Small intestine (tissue), 7 donors: ENCODE measurements at regions not wholly inside any gene's neighbourhood (a gene's known extent, or its start where the extent isn't known, plus 50 kb on each side); places are given as distances from the start of the nearest gene placed in this dataset.

Experiments used
- DNase-seq, 2 donors: peaks; one replicate each; pipeline versions ENCODE4 v3.0.0 to v3.0.0-alpha.2; 2013
- FAIRE-seq: peaks from 2 replicates; lab custom pipeline; 2012; peaks lifted over from hg19 to GRCh38; lab: Jason Lieb, UNC
- H3K27ac ChIP-seq, 3 donors: one replicate each; pipeline ENCODE4 v1.5.1; 2013; ENCODE audit warnings: low read length in 2 of 3, mild to moderate bottlenecking in 2 of 3, control low read depth in 1 of 3, inconsistent platforms in 1 of 3, low read depth in 1 of 3, moderate library complexity in 1 of 3
- H3K27me3 ChIP-seq, 3 donors: one replicate each; pipeline ENCODE4 v1.6.1; 2013; ENCODE audit warnings: low read length in 3 of 3, inconsistent platforms in 1 of 3; ENCODE audit not compliant: control insufficient read depth in 3 of 3, insufficient read depth in 3 of 3
- H3K36me3 ChIP-seq, 3 donors: one replicate each; pipeline ENCODE4 v1.6.1; 2013; ENCODE audit warnings: low read length in 3 of 3, inconsistent platforms in 1 of 3, low read depth in 1 of 3, mild to moderate bottlenecking in 1 of 3, moderate library complexity in 1 of 3; ENCODE audit not compliant: control insufficient read depth in 3 of 3, insufficient read depth in 2 of 3
- H3K4me1 ChIP-seq, 3 donors: one replicate each; pipeline ENCODE4 v1.6.1; 2013; ENCODE audit warnings: low read length in 2 of 3, inconsistent platforms in 1 of 3, low read depth in 1 of 3, mild to moderate bottlenecking in 1 of 3, moderate library complexity in 1 of 3; ENCODE audit not compliant: control insufficient read depth in 3 of 3, insufficient read depth in 2 of 3
- H3K4me3 ChIP-seq, 3 donors: one replicate each; pipeline ENCODE4 v1.5.1; 2013; ENCODE audit warnings: low read length in 3 of 3, control low read depth in 1 of 3, inconsistent platforms in 1 of 3, low read depth in 1 of 3, mild to moderate bottlenecking in 1 of 3, moderate library complexity in 1 of 3
- H3K9me3 ChIP-seq, 2 donors: one replicate each; pipeline ENCODE4 v1.6.1; 2013; ENCODE audit warnings: low read depth in 1 of 2, low read length in 1 of 2; ENCODE audit not compliant: control insufficient read depth in 2 of 2, insufficient read depth in 1 of 2
- WGBS, 3 donors: extraction: QIAGEN DNeasy Blood & Tissue Kit; methylation state at CpG; one replicate each; pipeline ENCODE4 v1.1.7; 2013; 5-methylcytosine and 5-hydroxymethylcytosine counted together
- donor health status: healthy with polysubstance abuse.
- donor health status: control.
- donor health status: control.
- donor health status: Bipolar disorder and iron deficiency.
- donor health status: healthy.

GRCh38 chr13:58542530-58542929 lies 911.0 kb downstream of the PCDH17 start:
- no peak for DNase-seq
- no peaks in the 10 kb centered on the region for H3K36me3 ChIP-seq
- H3K27me3 ChIP-seq: no peaks in the 10 kb centered on the region
- H3K9me3 ChIP-seq: no peaks in the 10 kb centered on the region
- FAIRE-seq: no peak
- no peaks in the 10 kb centered on the region for H3K4me1 ChIP-seq
- H3K4me3 ChIP-seq: no peak overlapping the region
- no peak overlapping the region for H3K27ac ChIP-seq

DNA sequence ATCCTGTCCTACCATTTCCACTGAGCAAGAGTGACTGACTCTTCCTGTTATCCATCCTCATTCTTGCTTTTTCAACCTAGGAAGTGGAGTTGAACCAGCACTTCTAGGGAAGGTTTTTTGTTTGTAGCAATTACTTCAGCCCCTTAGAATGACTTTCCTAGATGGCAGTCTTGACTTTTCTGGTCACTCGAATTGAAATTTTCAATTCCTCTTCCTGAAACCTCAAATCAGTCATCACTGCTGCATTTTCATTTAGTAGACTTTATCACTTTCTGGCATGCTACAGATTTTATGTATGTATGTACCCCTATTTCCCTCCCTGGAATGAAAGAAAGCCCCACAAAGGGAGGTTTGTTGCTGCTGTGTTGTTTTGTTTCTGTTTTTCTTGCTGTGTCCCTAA lies 915.9 kb downstream of the PCDH17 start:
- DNase-seq: no peak
- H3K4me1 ChIP-seq: no peaks in the 10 kb centered on the region
- 38 to 60% (median 43%) methylated on average over 1 of the region's 1 CpG for WGBS, 3 donors
- H3K36me3 ChIP-seq: no peaks in the 10 kb centered on the region
- FAIRE-seq: no peak
- no peaks in the 10 kb centered on the region for H3K27me3 ChIP-seq
- no peak overlapping the region for H3K4me3 ChIP-seq
- H3K9me3 ChIP-seq: no peaks in the 10 kb centered on the region
- H3K27ac ChIP-seq: no peak overlapping the region

DNA sequence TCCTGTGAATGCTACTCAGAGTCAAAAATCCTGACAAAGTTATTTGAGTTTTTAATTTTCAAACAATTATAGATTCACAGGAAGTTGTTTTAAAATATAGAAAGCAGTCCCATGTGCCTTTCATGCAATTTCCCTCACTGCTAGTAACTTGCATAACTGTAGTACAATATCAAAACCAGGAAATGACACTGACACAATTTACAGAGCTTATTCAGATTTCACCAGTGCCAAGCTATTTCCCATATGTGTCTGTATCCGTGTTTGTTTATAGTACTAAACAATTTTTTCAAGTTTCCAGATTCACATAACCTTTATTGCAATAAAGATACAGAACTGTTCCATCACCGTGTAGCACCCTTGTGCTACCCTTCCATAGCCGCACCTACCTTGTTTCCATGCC lies 934.6 kb downstream of the PCDH17 start:
- H3K36me3 ChIP-seq: no peaks in the 10 kb centered on the region
- whole genome bisulfite sequencing, 3 donors: 65 to 68% (median 67%) methylated on average over 3 of the region's 3 CpGs
- H3K27me3 ChIP-seq: no peaks in the 10 kb centered on the region
- H3K4me3 ChIP-seq: no peak overlapping the region
- no peak overlapping the region for H3K27ac ChIP-seq
- FAIRE-seq (no peak), DNase-seq (no peak)
- no peaks in the 10 kb centered on the region for H3K4me1 ChIP-seq
- H3K9me3 ChIP-seq: no peaks in the 10 kb centered on the region

DNA sequence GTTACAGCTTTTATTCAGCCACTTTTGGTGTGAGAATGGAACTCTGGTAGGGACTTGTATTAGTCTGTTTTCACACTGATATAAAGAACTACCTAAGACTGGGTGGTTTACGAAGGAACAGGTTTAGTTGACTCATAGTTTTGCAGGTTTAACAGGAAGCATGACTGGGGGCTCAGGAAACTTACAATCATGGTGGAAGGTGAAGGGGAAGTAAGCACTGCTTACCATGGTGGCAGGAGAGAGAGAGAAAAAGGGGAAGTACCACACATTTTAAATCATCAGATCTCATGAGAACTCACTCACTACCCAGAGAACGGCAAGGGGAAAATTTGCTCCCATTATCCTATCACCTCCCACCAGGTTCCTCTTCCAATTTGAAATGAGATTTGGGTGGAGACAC lies 942.2 kb downstream of the PCDH17 start:
- H3K4me1 ChIP-seq: no peaks in the 10 kb centered on the region
- H3K27ac ChIP-seq: no peak overlapping the region
- DNase-seq (no peak), FAIRE-seq (no peak)
- H3K27me3 ChIP-seq: no peaks in the 10 kb centered on the region
- WGBS, 3 donors: 70 to 77% (median 71%) methylated on average over 2 of the region's 2 CpGs
- H3K9me3 ChIP-seq: peaks cover 0 to 7% of the 10 kb centered on the region in 2 donors
- H3K36me3 ChIP-seq: no peaks in the 10 kb centered on the region
- H3K4me3 ChIP-seq: no peak overlapping the region

DNA sequence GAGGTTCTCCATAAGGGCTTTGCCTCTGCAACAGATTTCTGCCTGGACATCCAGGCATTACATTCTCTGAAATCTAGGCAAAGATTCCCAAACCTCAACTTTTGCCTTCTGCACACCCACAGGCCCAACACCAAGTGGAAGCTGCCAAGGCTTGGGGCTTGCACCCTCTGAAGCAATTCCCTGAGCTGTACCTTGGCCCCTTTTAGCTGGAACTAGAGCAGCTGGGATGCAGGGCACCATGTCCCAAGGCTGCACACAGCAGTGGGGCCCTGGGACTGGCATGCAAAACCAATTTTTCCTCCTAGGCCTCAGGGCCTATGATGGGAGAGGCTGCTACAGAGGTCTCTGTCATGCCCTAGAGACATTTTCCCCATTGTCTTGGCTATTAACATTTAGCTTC lies 943.2 kb downstream of the PCDH17 start:
- Histone ChIP-seq H3K27ac (no peak overlapping the region), H3K27me3 (no peaks in the 10 kb centered on the region), H3K9me3 (peaks cover 0 to 7% of the 10 kb centered on the region in 2 donors), H3K4me3 (no peak overlapping the region), H3K4me1 (no peaks in the 10 kb centered on the region), H3K36me3 (no peaks in the 10 kb centered on the region)
- DNase-seq: no peak
- FAIRE-seq: no peak

DNA sequence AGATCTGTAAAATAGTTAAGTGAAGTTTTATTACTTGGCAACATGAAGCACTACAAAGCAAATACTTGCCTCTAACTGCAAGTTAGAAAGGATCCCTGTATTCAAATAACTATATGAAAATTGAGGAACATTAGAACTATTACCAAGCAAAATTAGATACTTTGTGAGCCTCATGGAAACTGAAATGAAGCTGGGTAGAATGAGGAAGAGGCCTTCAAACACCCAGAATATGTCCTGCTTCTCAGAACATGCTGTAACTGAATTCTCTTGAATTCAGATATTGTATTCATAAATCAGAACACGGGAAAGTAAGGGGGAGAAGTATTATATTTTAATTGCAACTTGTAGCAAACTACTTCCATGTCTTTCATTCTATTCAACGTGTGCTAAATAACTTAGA lies 947.9 kb downstream of the PCDH17 start:
- 61 to 76% (median 72%) methylated on average over 2 of the region's 2 CpGs for WGBS, 3 donors
- Histone ChIP-seq H3K36me3 (no peaks in the 10 kb centered on the region), H3K4me3 (no peak overlapping the region), H3K9me3 (peaks cover 0 to 5% of the 10 kb centered on the region in 2 donors), H3K27ac (no peak overlapping the region), H3K4me1 (no peaks in the 10 kb centered on the region), H3K27me3 (no peaks in the 10 kb centered on the region)
- no peak for FAIRE-seq
- no peak for DNase-seq

DNA sequence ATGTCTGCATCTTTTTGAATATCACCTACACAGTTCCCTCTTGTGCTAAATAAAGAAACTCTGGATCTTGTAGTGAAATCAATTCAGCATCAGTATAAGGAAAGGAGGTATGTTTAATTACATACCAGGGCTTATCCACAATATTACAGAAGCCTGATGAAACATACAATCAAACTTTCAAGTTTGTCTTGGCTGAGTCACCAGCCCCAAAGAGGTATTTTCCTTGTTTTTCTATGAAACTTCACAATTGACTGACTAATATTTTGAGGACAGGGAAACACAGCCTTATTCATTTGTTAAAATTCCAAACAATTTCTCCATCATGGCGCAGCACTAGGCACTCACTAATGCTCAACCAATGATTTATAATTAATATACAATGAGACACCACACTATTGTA lies 952.4 kb downstream of the PCDH17 start:
- no peaks in the 10 kb centered on the region for H3K36me3 ChIP-seq
- H3K4me3 ChIP-seq: no peak overlapping the region
- H3K9me3 ChIP-seq: no peaks in the 10 kb centered on the region
- no peak for DNase-seq
- H3K4me1 ChIP-seq: no peaks in the 10 kb centered on the region
- no peak overlapping the region for H3K27ac ChIP-seq
- FAIRE-seq: no peak
- WGBS, 3 donors: 86 to 95% (median 87%) methylated on average over 1 of the region's 1 CpG
- H3K27me3 ChIP-seq: no peaks in the 10 kb centered on the region

- H3K36me3 ChIP-seq: no peaks in the 10 kb centered on the region
- WGBS, 3 donors: 42 to 79% (median 47%) methylated on average over 2 of the region's 2 CpGs
- no peak for FAIRE-seq
Observed at GRCh38 chr13:58584610-58585009, 953.1 kb downstream of the PCDH17 start.

GRCh38 chr13:58587183-58587582 lies 955.6 kb downstream of the PCDH17 start:
- Histone ChIP-seq H3K4me1 (no peaks in the 10 kb centered on the region), H3K4me3 (no peak overlapping the region), H3K9me3 (no peaks in the 10 kb centered on the region), H3K36me3 (no peaks in the 10 kb centered on the region), H3K27ac (no peak overlapping the region), H3K27me3 (no peaks in the 10 kb centered on the region)
- WGBS, 3 donors: 53 to 59% (median 57%) methylated on average over 2 of the region's 2 CpGs
- FAIRE-seq (no peak), DNase-seq (no peak)

More at GRCh38 chr13:58584610-58585009, 953.1 kb downstream of the PCDH17 start:
- Histone ChIP-seq H3K27ac (no peak overlapping the region), H3K27me3 (no peaks in the 10 kb centered on the region), H3K4me1 (no peaks in the 10 kb centered on the region), H3K9me3 (no peaks in the 10 kb centered on the region), H3K4me3 (no peak overlapping the region)
- no peak for DNase-seq
